ENCODE measurements at regions not wholly inside any gene's neighbourhood (a gene's known extent, or its start where the extent isn't known, plus 50 kb on each side); places are given as distances from the start of the nearest gene placed in this dataset.
"Not testable (repeated sequence)": the region's sequence is repeated elsewhere in the genome, so short reads cannot be mapped to it uniquely, and the experiment has no call there.

- no peak for DNase-seq (ENCODE audit: low read depth)
These were observed 92.4 kb upstream of the HES1 start for GRCh38 chr3:194043516-194043915.

DNA sequence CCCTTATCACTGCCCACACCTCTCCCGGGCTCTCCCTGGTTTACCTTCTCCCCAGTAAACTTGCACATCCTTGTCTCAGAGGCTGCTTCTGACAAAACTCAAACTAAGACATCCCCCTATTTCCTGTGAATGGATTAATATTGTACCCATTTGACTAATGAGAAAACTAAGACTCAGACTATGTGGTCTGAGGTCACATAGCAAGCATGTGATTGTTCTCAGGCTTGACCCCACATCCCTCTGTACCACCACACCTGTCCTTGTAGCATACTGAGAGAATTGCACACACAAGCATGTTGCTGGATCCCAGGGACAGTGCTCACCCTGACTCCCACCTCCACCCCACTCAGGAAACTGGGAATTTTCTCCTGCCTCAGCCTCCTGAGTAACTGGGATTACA lies 90.7 kb upstream of the HES1 start:
- no peak for DNase-seq (ENCODE audit: low read depth)

DNA sequence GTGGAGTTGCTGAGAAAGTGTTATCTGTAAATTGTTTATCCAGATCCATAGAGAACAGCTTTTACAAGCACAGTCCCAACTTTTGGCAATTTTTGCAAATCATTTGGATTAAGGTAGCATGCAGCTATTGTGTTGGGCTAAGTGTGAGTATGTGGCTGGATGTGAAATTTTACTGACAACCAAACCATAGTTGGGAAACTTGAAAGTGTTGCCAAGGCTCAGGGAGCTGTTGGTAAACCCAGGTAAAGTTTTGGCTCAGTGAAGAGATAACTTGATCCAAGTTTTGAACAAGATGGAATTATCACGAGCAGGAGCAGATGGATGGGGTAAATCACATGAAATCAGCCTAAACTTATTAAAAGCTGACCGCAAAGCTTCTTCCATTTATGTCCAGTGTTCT lies 90.0 kb upstream of the HES1 start:
- DNase-seq (ENCODE audit: low read depth) = no peak

DNA sequence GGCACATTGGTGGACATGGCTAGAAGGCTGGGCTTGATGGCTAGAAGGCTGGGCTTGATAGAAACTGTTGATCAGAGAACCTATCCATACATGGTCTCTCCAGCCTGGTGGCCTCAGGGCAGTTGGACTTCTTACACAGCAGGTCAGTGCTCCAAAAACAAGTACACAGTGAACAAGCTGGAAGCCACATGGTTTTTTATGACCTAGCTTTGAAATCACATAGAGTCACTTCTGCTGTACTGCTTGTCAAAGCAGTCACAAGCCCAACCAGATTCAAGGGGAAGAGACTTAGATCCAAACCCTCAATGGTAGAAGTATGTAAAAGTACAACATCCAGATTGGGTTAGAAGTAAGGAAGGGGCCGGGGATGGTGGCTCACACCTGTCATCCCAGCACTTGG lies 89.4 kb upstream of the HES1 start:
- no peak for DNase-seq (ENCODE audit: low read depth)

- no peak for DNase-seq (ENCODE audit: low read depth)
These were observed 88.8 kb upstream of the HES1 start for GRCh38 chr3:194046995-194047645.

DNA sequence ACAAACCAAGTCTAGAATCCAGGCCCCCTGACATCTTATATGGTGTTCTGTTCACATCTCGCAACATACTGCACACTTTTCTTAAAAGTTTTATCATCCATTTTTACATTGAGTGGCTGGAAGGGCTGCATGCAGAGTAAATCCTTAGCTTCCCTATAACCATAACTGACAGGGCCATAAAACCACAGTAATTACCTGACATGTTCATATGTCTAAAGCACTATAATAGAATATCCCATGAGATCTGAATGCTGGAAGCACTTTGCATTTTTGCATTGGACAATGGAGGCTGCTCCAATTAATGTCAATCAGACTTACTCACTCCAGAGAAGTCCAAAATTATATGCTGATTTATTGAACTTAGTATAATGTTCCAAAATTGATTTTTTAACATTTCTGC lies 86.6 kb upstream of the HES1 start:
- DNase-seq (ENCODE audit: low read depth) = no peak

DNA sequence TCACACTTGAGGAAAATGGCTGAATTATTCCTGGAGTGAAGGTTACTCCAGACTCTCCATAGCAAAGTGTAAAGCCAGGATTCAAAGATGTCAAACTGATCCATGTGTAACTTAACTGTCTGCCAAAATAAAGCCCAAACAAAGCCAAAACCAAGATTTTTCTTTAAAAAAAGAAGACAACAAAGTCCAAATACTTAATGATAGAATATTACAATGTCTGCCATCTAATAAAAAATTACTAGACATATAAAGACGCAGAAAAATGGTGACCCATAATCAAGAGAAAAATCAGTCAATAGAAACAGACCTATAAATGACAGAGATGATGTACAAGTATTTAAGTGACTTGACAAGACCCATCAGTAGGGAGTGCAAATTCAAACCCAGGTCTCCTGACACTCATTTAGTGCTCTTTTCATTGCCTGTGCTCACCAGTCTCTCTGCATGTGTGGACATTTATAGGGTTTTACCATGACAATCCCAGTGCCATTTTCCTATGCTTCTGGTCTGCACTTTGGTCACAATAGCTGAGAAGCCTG lies 85.1 kb upstream of the HES1 start:
- no peak for DNase-seq (ENCODE audit: low read depth)

DNA sequence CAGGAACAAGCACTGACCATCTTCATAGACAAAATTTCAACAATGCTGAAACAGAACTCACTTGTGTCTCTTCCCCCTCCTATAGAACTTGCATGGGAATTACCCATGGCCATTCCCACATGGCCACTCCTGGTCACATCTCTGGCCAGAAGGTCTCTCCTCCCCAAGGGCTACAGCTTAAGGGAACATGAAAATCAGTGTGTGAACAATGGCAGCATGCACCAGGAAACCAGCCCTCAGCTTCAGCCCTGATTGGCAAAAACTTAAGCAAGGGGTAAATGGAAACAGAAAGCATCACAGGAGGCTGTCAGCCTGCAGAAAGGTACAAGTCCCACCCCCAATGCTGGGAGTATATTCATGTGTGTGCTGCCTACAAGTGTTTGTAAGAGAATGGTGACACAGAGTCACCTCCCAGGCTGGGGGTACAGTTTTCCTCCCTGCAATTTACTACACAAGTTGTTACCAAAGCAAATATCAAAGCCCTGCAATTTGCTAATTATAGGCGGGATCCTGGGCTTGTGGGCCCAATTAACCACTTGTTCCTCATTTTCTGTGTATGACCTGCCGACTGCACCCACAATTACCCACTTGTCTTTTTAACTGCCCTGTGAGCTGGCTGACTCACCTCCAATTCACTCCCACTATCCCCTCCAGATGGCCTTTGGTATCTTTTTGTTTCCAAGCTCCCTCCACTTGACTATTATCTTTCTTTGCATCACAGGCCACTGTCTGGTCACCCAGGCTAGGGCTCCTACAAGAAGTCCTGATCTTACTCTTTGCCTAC lies 84.4 kb upstream of the HES1 start:
- no peak for DNase-seq (ENCODE audit: low read depth)

DNA sequence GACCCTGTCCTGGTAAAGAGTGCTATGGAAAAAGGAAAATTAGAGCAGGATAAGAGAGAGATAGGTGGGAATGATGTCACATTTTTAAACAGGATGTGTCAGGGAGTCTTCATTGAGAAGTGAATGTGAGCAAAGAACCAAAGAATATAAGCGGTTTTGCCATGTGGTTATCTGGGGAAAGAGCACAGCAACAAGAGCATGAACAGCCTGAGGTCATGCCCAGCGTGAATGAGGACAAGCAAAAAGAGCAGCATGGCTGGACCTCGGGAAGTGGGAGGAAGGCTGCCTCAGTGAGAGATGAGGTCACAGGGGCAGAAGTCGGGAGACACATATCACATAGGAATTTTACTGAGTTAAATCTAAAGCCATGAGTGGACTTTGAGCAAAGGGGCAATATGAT lies 82.8 kb upstream of the HES1 start:
- no peak for DNase-seq (ENCODE audit: low read depth)

DNA sequence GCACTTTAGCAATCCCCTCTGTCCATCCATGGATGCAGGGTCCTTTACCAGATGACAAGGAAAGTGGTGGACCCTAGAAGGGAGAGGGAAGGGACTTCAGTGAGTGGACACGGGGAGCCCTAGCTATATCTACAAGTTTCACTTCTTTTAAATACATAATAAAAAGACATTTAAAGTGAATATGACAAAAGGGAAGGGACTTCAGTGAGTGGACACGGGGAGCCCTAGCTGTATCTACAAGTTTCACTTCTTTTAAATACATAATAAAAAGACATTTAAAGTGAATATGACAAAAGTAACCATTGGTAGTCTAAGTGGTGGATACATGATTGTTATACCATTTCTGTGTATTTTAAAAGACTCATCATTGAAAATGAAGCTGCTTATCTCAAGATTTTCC lies 81.9 kb upstream of the HES1 start:
- DNase-seq (ENCODE audit: low read depth) = no peak

- no peak for DNase-seq (ENCODE audit: low read depth)
These were observed 81.4 kb upstream of the HES1 start for GRCh38 chr3:194054540-194054939.

- no peak for DNase-seq (ENCODE audit: low read depth)
These were observed 81.0 kb upstream of the HES1 start for GRCh38 chr3:194054961-194055360.

GRCh38 chr3:194056323-194056722 lies 79.6 kb upstream of the HES1 start:
- DNase-seq (ENCODE audit: low read depth) = not testable (repeated sequence)

DNA sequence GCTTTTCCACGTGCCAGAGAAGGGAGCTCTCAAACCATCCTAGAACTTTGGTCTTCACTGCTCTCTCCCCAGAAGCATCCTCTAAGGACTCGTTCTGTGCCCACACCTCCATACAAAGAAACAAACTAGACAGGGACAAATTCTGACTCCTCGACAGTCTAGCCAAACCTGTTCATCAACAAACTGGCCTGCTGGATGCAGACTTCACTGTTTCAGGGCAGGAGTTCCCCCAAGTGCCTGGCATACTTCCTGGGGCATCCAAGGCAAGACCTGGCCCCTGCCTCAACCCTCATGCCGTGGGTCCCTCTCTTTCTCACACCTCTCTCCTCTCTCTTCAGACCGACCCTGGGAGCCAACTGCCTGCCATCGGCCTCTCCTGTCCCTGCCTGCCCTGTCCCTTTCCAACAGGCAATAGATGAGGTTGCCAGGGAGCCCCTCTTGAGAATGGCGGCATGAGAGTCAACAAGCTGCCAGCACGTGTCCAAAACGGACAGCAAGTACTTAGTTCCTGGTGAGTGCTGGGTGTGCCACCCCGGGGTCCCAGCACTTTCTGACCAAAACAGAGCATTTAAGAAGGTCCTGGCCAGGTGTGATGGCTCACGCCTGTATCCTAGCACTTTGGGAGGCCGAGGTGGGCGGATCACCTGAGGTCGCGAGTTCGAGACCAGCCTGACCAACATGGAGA lies 79.1 kb upstream of the HES1 start:
- no peak for DNase-seq (ENCODE audit: low read depth)

DNA sequence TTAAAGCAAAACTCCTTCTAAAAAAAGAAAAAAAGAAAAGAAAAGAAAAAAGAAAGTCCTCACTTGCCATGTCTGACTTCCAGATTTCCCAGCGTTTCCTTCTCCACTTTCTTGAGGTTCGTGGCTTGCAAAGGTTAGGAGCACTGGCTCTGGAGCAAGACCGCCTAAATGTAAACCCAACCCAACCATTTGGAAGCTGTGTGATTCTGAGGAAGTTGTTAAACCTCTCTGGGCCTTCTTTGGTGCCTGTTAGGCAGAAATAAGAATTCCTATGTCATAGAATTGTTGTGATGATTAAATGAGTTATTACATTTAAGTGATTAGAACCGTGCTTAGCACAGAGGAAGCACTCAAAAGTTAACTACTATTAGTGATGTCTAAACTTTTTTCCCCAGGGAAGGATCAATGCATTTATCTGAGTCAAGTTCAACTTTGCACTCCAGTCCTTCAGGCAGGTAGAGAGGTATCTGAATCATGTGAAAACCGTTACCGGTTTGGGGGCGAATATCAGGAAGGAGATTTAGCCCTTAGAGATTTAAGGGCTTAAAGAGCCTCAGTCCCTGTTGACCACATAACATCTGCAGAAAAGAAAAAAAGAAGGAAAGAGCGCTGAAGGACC lies 78.3 kb upstream of the HES1 start:
- DNase-seq (ENCODE audit: low read depth) = no peak

DNA sequence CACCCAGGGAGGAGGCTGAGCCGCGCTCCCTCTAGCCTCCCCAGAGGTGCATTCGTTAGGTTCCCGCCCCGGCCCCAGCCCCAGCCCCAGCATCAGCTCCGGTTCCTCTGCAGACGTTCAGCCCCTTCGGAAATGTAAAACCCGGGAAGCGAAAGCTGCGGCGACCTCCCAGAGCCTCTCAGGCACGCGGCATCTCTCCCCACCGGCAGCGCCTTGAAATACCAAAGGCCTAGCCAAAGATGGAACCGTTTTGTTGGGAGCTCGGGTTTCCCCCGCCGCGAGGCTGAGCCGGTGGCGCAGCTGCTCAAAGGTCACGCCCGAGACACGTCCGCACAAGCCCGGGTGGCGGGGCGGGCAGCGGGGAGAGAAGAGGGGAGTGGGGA lies 77.8 kb upstream of the HES1 start:
- no peak for DNase-seq (ENCODE audit: low read depth)

- DNase-seq (ENCODE audit: low read depth) = no peak
These were observed 77.2 kb upstream of the HES1 start for GRCh38 chr3:194058753-194059152.

- DNase-seq (ENCODE audit: low read depth) = no peak
These were observed 74.4 kb upstream of the HES1 start for GRCh38 chr3:194061421-194062030.

GRCh38 chr3:194062830-194063229 lies 73.1 kb upstream of the HES1 start:
- no peak for DNase-seq (ENCODE audit: low read depth)

DNA sequence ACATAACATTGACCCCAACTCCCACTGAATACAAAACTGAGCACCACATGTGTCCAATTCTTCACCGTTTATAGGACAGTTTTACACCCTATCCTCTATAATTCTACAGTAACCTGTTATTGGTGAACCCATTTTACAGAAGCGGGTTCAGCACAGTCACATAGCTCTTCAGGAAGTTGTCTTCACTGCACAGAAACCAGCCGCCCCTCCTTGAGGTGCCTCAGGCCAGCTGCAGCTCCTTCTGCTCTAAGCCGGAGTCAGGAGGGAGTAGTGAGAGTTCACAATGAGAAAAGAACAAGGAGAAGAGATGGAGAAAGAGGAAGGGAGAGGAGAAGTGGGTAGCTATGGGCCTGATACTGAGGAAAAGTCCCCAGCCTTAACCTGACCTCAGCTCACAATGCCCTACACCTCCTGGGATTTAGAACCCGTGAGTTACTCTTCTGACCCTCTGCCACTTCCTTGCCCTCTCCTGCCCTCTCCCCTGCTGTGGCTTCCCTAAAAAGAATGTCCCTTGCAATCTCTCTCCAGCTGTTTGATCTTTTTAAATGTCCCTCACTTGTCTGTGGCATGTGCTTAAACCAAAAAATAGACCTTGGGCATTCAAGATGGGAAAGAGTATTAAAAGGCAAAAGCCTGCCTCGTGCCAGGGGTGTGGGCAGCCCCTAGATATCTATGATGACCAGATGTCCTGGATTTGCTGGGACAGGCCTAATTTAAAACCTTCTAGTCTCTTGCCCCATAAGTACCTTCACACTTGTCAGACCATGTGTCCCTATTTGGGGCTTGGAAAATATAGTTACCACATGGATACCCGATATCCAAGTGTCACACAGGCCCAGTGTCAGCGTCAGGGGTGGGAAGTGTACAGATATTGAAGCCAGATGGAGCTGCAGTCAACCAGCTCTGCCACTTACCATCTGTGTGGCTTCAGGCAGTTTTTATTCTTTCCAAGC lies 71.3 kb upstream of the HES1 start:
- DNase-seq (ENCODE audit: low read depth) = no peak

- DNase-seq (ENCODE audit: low read depth) = not testable (repeated sequence)
These were observed 68.6 kb upstream of the HES1 start for GRCh38 chr3:194067327-194067726.
